Naive thymus-derived CD8-positive, alpha-beta T cell (primary cell): ENCODE measurements at regions not wholly inside any gene's neighbourhood (a gene's known extent, or its start where the extent isn't known, plus 50 kb on each side); places are given as distances from the start of the nearest gene placed in this dataset.
"Not testable (repeated sequence)": the region's sequence is repeated elsewhere in the genome, so short reads cannot be mapped to it uniquely, and the experiment has no call there.

Experiments
- ATAC-seq, 2 donors: fragments of 150-1000 bp; cut with Tn5 transposase in 1 of 2; sonication (Bioruptor Pico), chemical (Tn5 transposase) in 1 of 2; 1 replicate in 1 of 2; 2 replicates in 1 of 2; pipeline ENCODE4 v1.10.0; 2021; ENCODE audit warnings: mild to moderate bottlenecking in 2 of 2, moderate library complexity in 2 of 2
- POLR2A ChIA-PET: fragments of 350-600 bp; sonication (Branson Sonifier 250); formaldehyde crosslinking; loops from one replicate; lab custom pipeline; 2021; ENCODE audit warnings: antibody characterized with exemption; lab: Charles Lee
- DNase-seq, 10 donors: peaks; one replicate each; pipeline versions ENCODE4 v3.0.0 to v3.0.0-alpha.2; 2020 to 2022
- H3K27ac Mint-ChIP-seq, 10 donors: one replicate each; pipeline ENCODE4 v1.8.0; 2020 to 2022; ENCODE audit warnings: mild to moderate bottlenecking in 10 of 10, mixed read lengths in 10 of 10, moderate library complexity in 4 of 10, inconsistent platforms in 1 of 10
- H3K27me3 Mint-ChIP-seq, 5 donors: one replicate each; pipeline ENCODE4 v1.8.0; 2021 to 2022; ENCODE audit warnings: mixed read lengths in 5 of 5
- H3K36me3 Mint-ChIP-seq, 3 donors: one replicate each; pipeline ENCODE4 v1.8.0; 2020 to 2022; ENCODE audit warnings: mixed read lengths in 3 of 3, mild to moderate bottlenecking in 2 of 3, inconsistent platforms in 1 of 3
- H3K4me1 Mint-ChIP-seq, 4 donors: one replicate each; pipeline ENCODE4 v1.8.0; 2021 to 2022; ENCODE audit warnings: mixed read lengths in 4 of 4
- H3K4me3 Mint-ChIP-seq, 10 donors: one replicate each; pipeline ENCODE4 v1.8.0; 2020 to 2022; ENCODE audit warnings: mild to moderate bottlenecking in 10 of 10, mixed read lengths in 10 of 10, moderate library complexity in 6 of 10, inconsistent platforms in 1 of 10
- H3K9me3 Mint-ChIP-seq, 9 donors: one replicate each; pipeline ENCODE4 v1.8.0; 2020 to 2022; ENCODE audit warnings: mixed read lengths in 9 of 9, mild to moderate bottlenecking in 3 of 9, inconsistent platforms in 1 of 9, moderate library complexity in 1 of 9

DNA sequence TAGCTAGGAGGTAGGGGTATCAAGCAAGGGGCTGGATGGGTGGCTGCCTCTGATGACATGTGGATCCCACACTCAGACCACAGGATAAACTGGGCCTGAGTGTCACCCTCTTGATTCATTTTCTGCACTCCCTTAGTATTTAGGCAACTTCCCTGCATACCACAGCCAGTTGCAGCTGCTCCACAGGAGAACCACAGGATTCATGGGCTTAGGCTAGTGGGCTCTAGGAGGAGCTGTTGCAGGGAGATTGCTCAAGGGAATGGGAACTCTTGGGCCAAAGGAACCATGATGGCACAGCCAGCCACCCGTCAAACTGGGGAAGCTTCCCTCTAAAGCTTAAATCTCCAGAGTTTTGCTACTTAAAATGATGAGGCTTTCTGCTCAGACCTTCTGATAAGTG lies 269.7 kb upstream of the ASIC2 start:
- H3K27ac Mint-ChIP-seq: no peak overlapping the region

DNA sequence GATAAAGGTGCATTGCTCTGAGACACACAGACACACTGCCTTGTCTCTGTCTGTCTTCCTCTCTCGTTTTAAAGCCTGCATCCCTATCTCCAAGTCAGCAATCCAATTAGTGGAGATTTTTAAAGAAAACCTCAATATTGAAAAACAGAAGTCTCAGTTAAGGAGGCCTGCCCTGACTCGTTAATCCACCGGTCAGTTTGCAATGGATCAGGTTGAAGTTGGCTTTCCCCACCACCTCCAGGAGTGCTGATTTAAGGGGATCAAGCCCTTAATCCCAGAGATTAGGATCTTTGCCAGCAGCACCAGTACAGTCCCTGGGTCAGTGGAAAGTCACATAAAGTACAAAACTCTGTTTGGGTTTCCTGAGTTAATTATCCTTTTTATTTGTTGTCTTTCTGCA lies 271.1 kb upstream of the ASIC2 start:
- H3K27me3 Mint-ChIP-seq: peaks cover 0 to 22% (median 0%) of the 10 kb centered on the region in 5 donors
- peaks cover 0 to 2% (median 0%) of the 10 kb centered on the region in 4 donors for H3K4me1 Mint-ChIP-seq
- no peak for DNase-seq
- POLR2A ChIA-PET: no interaction called here
- no peak overlapping the region for H3K4me3 Mint-ChIP-seq
- H3K36me3 Mint-ChIP-seq: peaks cover 0 to 4% (median under 1%) of the 10 kb centered on the region in 3 donors
- peaks cover 0 to 33% (median 5%) of the 10 kb centered on the region in 9 donors for H3K9me3 Mint-ChIP-seq
- no peak overlapping the region for H3K27ac Mint-ChIP-seq
- no peak for ATAC-seq

More for the DNA sequence above, 269.7 kb upstream of the ASIC2 start:
- POLR2A ChIA-PET: no interaction called here
- Mint-ChIP-seq H3K9me3 (peaks cover 2 to 38% (median 11%) of the 10 kb centered on the region in 9 donors), H3K4me1 (peaks cover 0 to 2% (median 0%) of the 10 kb centered on the region in 4 donors), H3K27me3 (peaks cover 0 to 22% (median 0%) of the 10 kb centered on the region in 5 donors), H3K36me3 (peaks cover 0 to 9% (median 2%) of the 10 kb centered on the region in 3 donors), H3K4me3 (no peak overlapping the region)
- no peak for DNase-seq
- no peak for ATAC-seq

DNA sequence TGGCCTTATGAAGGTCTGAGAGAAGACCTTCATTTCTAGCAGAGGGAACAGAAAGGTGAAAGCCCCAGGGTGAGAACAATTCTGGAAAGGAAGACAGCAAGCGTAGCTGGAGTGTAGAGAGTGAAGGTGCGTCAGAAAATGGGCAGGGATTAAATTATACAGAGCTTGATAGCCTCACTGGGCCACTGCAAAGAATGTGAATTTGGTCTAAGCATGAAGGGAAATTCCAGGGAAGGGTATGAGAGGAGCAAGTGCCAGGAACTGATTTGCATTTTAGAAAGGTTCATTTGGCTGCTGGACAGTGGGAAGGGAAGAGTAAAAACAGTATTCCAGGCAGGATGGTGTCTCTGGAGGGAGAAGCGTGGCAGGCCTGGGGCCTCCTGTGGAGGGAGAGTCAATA lies 274.1 kb upstream of the ASIC2 start:
- DNase-seq: no peak
- ATAC-seq: no peak
- Mint-ChIP-seq H3K27ac (peak overlapping the region in 1 of 10 donors; percentile 66), H3K36me3 (no peaks in the 10 kb centered on the region), H3K4me3 (no peak overlapping the region), H3K9me3 (peaks cover 0 to 29% (median 4%) of the 10 kb centered on the region in 9 donors), H3K27me3 (peaks cover 1 to 31% (median 4%) of the 10 kb centered on the region in 5 donors), H3K4me1 (peaks cover 0 to 2% (median 0%) of the 10 kb centered on the region in 4 donors)
- POLR2A ChIA-PET: no interaction called here

DNA sequence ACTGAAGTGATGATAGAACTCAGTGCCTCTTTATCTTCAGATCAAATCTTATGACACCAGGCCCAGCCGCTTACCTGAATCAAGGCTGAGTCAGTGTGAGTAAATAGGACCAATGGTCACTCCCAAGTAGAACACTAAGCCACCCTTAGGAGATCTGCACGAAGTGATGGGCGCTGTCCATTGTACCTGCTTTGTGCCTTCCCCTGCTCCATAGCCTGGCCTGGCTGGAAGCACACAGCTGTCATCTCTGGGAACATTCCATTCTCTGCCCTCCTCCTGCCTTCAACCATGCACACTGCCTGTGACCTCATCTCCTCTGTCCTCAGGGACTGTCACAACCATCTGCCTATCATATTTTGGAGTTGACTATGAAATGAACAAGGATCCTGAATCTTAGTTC lies 279.5 kb upstream of the ASIC2 start:
- no peak overlapping the region for H3K4me3 Mint-ChIP-seq
- ATAC-seq: no peak
- peaks cover 2 to 32% (median 7%) of the 10 kb centered on the region in 5 donors for H3K27me3 Mint-ChIP-seq
- DNase-seq: no peak
- no peak overlapping the region for H3K27ac Mint-ChIP-seq
- no peaks in the 10 kb centered on the region for H3K36me3 Mint-ChIP-seq
- POLR2A ChIA-PET: no interaction called here
- peaks cover 0 to 6% (median 0%) of the 10 kb centered on the region in 9 donors for H3K9me3 Mint-ChIP-seq
- no peaks in the 10 kb centered on the region for H3K4me1 Mint-ChIP-seq

GRCh38 chr17:33574942-33575445 lies 281.9 kb upstream of the ASIC2 start:
- no peak for DNase-seq
- POLR2A ChIA-PET: no interaction called here
- no peak for ATAC-seq
- Mint-ChIP-seq H3K27me3 (peaks cover 2 to 40% (median 7%) of the 10 kb centered on the region in 5 donors), H3K9me3 (peaks cover 0 to 1% (median 0%) of the 10 kb centered on the region in 9 donors), H3K4me3 (no peak overlapping the region), H3K4me1 (no peaks in the 10 kb centered on the region), H3K36me3 (no peaks in the 10 kb centered on the region), H3K27ac (no peak overlapping the region)

- POLR2A ChIA-PET, H3K4me1 Mint-ChIP-seq, H3K4me3 Mint-ChIP-seq, ATAC-seq, H3K27ac Mint-ChIP-seq, H3K9me3 Mint-ChIP-seq, H3K36me3 Mint-ChIP-seq, DNase-seq: not testable (repeated sequence)
- peaks cover 0 to 20% (median 3%) of the 10 kb centered on the region in 5 donors for H3K27me3 Mint-ChIP-seq
These were observed 286.6 kb upstream of the ASIC2 start for GRCh38 chr17:33579740-33580139.

- peaks cover 0 to 1% (median 0%) of the 10 kb centered on the region in 9 donors for H3K9me3 Mint-ChIP-seq
- H3K4me1 Mint-ChIP-seq: no peaks in the 10 kb centered on the region
- no peak overlapping the region for H3K27ac Mint-ChIP-seq
- H3K4me3 Mint-ChIP-seq: no peak overlapping the region
- no peaks in the 10 kb centered on the region for H3K36me3 Mint-ChIP-seq
- H3K27me3 Mint-ChIP-seq: peaks cover 0 to 15% (median 3%) of the 10 kb centered on the region in 5 donors
- DNase-seq: no peak
- no peak for ATAC-seq
- POLR2A ChIA-PET: no interaction called here
These were observed 287.1 kb upstream of the ASIC2 start for GRCh38 chr17:33580215-33580614.

GRCh38 chr17:33582661-33583060 lies 289.6 kb upstream of the ASIC2 start:
- Mint-ChIP-seq H3K27ac (no peak overlapping the region), H3K4me3 (no peak overlapping the region), H3K9me3 (peaks cover 0 to 1% (median 0%) of the 10 kb centered on the region in 9 donors), H3K27me3 (peaks cover under 1 to 15% (median 6%) of the 10 kb centered on the region in 5 donors), H3K4me1 (no peaks in the 10 kb centered on the region), H3K36me3 (no peaks in the 10 kb centered on the region)
- POLR2A ChIA-PET: no interaction called here
- ATAC-seq (no peak), DNase-seq (no peak)

DNA sequence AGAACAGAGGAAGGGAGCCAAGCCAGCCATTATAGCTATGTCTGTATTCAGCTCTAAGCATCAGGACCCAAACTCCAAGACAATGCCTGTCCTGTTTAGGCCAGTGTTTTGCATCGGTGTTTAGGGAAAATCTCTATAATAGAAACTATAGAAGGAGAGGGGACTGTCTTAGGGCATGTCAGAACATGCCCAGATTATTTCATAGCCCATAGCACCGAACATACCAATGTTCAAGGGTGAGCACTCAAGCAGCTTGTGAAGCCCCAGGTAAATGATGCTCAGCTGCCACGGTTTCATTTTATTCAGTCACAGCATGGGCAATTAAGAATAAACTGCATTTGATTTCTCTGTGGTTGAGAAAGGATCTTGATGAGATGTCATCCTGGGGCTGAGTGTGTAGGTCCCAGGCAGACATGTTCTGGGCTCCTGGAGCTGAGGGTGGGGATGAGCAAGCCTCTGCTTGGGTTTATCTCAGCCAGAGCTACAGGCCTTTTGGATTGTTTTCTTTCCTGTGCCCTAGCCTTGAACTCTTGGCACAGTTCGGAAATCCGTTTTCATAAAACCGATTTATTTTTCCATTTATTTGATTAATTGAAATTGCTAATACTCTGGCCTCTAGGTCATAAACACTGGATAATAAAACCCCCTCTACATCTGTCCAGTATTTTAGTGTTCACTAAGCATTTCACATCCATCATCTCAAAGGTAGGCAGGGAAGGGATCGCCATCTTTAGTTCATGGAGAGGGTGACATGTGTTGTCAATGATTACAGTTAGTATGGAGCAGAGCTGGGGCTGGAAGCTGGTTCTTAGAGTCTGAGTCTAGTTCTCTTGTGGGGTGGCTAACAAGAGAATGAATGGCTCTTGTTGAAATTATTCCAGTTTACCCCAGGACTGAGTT lies 290.7 kb upstream of the ASIC2 start:
- no peak overlapping the region for H3K4me3 Mint-ChIP-seq
- POLR2A ChIA-PET: no interaction called here
- no peak for ATAC-seq
- H3K36me3 Mint-ChIP-seq: no peaks in the 10 kb centered on the region
- H3K9me3 Mint-ChIP-seq: peaks cover 0 to 1% (median 0%) of the 10 kb centered on the region in 9 donors
- no peak overlapping the region for H3K27ac Mint-ChIP-seq
- peaks cover 4 to 22% (median 9%) of the 10 kb centered on the region in 5 donors for H3K27me3 Mint-ChIP-seq
- H3K4me1 Mint-ChIP-seq: peaks cover 0 to 3% (median 0%) of the 10 kb centered on the region in 4 donors
- no peak for DNase-seq

- Mint-ChIP-seq H3K4me3 (no peak overlapping the region), H3K9me3 (no peaks in the 10 kb centered on the region), H3K4me1 (no peaks in the 10 kb centered on the region), H3K27ac (no peak overlapping the region), H3K36me3 (no peaks in the 10 kb centered on the region), H3K27me3 (peaks cover 3 to 20% (median 12%) of the 10 kb centered on the region in 5 donors)
- DNase-seq: no peak
- no peak for ATAC-seq
- POLR2A ChIA-PET: no interaction called here
These were observed 300.9 kb upstream of the ASIC2 start for GRCh38 chr17:33593991-33594390.

DNA sequence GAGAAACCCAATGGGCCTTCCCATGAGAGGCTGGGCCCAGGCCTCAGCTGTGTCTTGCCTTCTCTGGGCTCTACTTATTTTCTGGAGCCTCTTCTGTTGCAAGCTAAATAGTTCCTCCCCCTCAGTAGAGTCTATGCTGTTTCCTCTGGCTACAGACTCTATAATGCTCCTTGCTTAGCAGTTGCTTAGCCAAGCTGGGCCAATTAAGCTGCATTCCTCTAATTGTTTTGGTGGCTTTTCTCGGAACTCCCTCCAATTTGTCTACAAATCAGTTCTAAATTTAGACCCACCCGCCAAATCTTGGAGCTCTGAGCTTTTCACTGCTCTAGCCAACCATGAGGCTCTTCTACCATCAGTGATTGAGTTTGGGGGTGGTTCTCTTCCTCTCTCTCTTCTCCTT lies 302.7 kb upstream of the ASIC2 start:
- H3K9me3 Mint-ChIP-seq: no peaks in the 10 kb centered on the region
- H3K27ac Mint-ChIP-seq: no peak overlapping the region
- H3K36me3 Mint-ChIP-seq: no peaks in the 10 kb centered on the region
- DNase-seq (no peak), ATAC-seq (no peak)
- H3K4me3 Mint-ChIP-seq: no peak overlapping the region
- POLR2A ChIA-PET: no interaction called here
- no peaks in the 10 kb centered on the region for H3K4me1 Mint-ChIP-seq
- peaks cover 5 to 16% (median 10%) of the 10 kb centered on the region in 5 donors for H3K27me3 Mint-ChIP-seq

- no peaks in the 10 kb centered on the region for H3K36me3 Mint-ChIP-seq
- no peak for DNase-seq
- no peak overlapping the region for H3K4me3 Mint-ChIP-seq
- no peak for ATAC-seq
- H3K4me1 Mint-ChIP-seq: no peaks in the 10 kb centered on the region
- no peaks in the 10 kb centered on the region for H3K9me3 Mint-ChIP-seq
- POLR2A ChIA-PET: no interaction called here
- no peak overlapping the region for H3K27ac Mint-ChIP-seq
- peaks cover 3 to 13% (median 7%) of the 10 kb centered on the region in 5 donors for H3K27me3 Mint-ChIP-seq
These were observed 303.8 kb upstream of the ASIC2 start for GRCh38 chr17:33596899-33597298.

- no peaks in the 10 kb centered on the region for H3K4me1 Mint-ChIP-seq
- no peaks in the 10 kb centered on the region for H3K9me3 Mint-ChIP-seq
- POLR2A ChIA-PET: no interaction called here
- no peak overlapping the region for H3K27ac Mint-ChIP-seq
- no peak overlapping the region for H3K4me3 Mint-ChIP-seq
- peaks cover 0 to 15% (median 6%) of the 10 kb centered on the region in 5 donors for H3K27me3 Mint-ChIP-seq
- no peaks in the 10 kb centered on the region for H3K36me3 Mint-ChIP-seq
- ATAC-seq: no peak
- DNase-seq: no peak
These were observed 305.7 kb upstream of the ASIC2 start for GRCh38 chr17:33598797-33599196.
